ENCODE measurements at regions not wholly inside any gene's neighbourhood (a gene's known extent, or its start where the extent isn't known, plus 50 kb on each side); places are given as distances from the start of the nearest gene placed in this dataset.
"Not testable (repeated sequence)": the region's sequence is repeated elsewhere in the genome, so short reads cannot be mapped to it uniquely, and the experiment has no call there.

GRCh38 chr21:20882462-20883407, 115.5 kb upstream of the NCAM2 start:
- DNase-seq = peak; percentile 29 to 36

GRCh38 chr21:20883408-20883800, 114.8 kb upstream of the NCAM2 start:
- no peak for DNase-seq

- no peak for DNase-seq
These were observed 95.7 kb upstream of the NCAM2 start for GRCh38 chr21:20902511-20902910.

- no peak for DNase-seq
These were observed 95.2 kb upstream of the NCAM2 start for GRCh38 chr21:20902998-20903397.

GRCh38 chr21:20927555-20927954, 70.7 kb upstream of the NCAM2 start:
- not testable (repeated sequence) for DNase-seq

- DNase-seq = no peak
These were observed 55.7 kb upstream of the NCAM2 start for GRCh38 chr21:20942523-20942922.

GRCh38 chr21:20943561-20943997, 54.6 kb upstream of the NCAM2 start:
- no peak for DNase-seq

- DNase-seq = no peak
These were observed 54.1 kb upstream of the NCAM2 start for GRCh38 chr21:20944139-20944538.

- DNase-seq = no peak
These were observed 51.5 kb upstream of the NCAM2 start for GRCh38 chr21:20946701-20947100.

All from AML-193 (cell line).